GM23338 (cell line): ENCODE measurements at regions not wholly inside any gene's neighbourhood (a gene's known extent, or its start where the extent isn't known, plus 50 kb on each side); places are given as distances from the start of the nearest gene placed in this dataset.

ENCODE experiments used
- CREB1 ChIP-seq: fragments of 250-450 bp; sonication (Bioruptor Pico); IDR thresholded peaks from 2 replicates; pipeline ENCODE4 v1.5.0; 2020; ENCODE audit warnings: low read depth, mild to moderate bottlenecking, moderate library complexity
- EZH2phosphoT487 ChIP-seq: fragments of 200-600 bp; sonication (generic); IDR thresholded peaks from one replicate; pipeline ENCODE4 v1.8.1; 2018; ENCODE audit warnings: antibody characterized with exemption; ENCODE audit not compliant: unreplicated experiment
- JUNB ChIP-seq: IDR thresholded peaks from one replicate; pipeline ENCODE4 v1.6.1; 2016; ENCODE audit warnings: antibody characterized with exemption; ENCODE audit not compliant: unreplicated experiment
- POLR2AphosphoS5 ChIP-seq: IDR thresholded peaks from 2 replicates; pipeline ENCODE4 v1.6.1; 2016; ENCODE audit warnings: antibody characterized with exemption, low read depth
- TF ChIP-seq, protein P1 (sequence below), 2 experiments: fragments of 200-600 bp in 1 of 2; sonication (generic) in 1 of 2; conservative IDR thresholded peaks; 2 replicates each; pipeline versions ENCODE4 v1.5.1 to v1.6.1; 2016 to 2017; ENCODE audit warnings: antibody characterized with exemption in 2 of 2, low read depth in 2 of 2, mild to moderate bottlenecking in 2 of 2, moderate library complexity in 1 of 2

DNA sequence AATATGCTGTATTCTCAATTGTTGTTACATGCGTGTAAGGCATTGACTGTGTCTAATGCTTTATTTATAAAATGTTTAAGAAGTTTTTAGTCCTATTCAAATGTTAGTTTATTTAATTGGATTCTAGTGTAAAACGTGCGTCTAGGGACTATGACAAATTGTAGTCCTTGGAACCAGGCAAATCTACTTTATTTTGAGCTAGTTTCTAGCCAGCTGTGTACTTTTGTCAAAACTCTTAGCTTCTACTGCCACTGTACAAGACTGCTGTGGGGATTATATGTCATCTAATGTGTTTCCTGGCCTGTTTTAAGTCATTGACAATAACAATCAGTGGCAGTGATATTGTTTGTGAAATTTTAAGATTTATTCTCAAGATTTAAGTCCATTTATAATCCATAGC, 220.5 kb upstream of the SEMA3D start:
- TF ChIP-seq, protein P1, sequence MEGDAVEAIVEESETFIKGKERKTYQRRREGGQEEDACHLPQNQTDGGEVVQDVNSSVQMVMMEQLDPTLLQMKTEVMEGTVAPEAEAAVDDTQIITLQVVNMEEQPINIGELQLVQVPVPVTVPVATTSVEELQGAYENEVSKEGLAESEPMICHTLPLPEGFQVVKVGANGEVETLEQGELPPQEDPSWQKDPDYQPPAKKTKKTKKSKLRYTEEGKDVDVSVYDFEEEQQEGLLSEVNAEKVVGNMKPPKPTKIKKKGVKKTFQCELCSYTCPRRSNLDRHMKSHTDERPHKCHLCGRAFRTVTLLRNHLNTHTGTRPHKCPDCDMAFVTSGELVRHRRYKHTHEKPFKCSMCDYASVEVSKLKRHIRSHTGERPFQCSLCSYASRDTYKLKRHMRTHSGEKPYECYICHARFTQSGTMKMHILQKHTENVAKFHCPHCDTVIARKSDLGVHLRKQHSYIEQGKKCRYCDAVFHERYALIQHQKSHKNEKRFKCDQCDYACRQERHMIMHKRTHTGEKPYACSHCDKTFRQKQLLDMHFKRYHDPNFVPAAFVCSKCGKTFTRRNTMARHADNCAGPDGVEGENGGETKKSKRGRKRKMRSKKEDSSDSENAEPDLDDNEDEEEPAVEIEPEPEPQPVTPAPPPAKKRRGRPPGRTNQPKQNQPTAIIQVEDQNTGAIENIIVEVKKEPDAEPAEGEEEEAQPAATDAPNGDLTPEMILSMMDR (conservative IDR thresholded peaks at IDR 0.05; ENCODE audit: low read depth in 2 of 2), result no peak
- TF ChIP-seq EZH2phosphoT487 (no peak), CREB1 (CRISPR knock-in tag) (no peak), JUNB (no peak), POLR2AphosphoS5 (no peak)
